ENCODE measurements at regions not wholly inside any gene's neighbourhood (a gene's known extent, or its start where the extent isn't known, plus 50 kb on each side); places are given as distances from the start of the nearest gene placed in this dataset.

DNA sequence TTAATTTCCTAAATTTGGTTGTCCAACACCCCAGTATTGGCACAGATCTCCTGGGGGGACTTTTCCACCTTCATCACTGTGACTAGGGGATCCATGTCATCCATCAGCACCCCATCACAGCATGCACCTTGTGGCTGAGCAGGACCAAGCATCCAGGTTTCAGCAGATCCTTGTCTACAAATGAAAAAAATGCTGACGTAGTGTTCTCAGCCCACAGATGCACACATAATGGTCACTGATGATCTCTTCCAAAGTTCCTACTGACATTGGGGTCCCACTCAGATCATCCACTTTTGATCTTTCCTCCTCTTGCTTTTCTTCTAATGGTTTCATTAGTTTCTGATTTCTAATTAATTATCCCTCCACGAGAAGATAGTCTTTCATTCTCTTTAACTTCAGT, 373.1 kb downstream of the TBX15 start:
- H3K9me2 ChIP-seq (replicated peaks; ENCODE audit: control insufficient read depth, low read length) = no peaks in the 10 kb centered on the region
- H3K27ac ChIP-seq (ENCODE audit: low read depth, low read length) = no peak overlapping the region
- TF ChIP-seq CTCF (IDR thresholded peaks at IDR 0.05; ENCODE audit: low read depth, low read length, poor library complexity, severe bottlenecking) = no peak
- no peak for TF ChIP-seq EZH2phosphoT487 (IDR thresholded peaks at IDR 0.05; ENCODE audit: borderline replicate concordance, low read length)
- H3K4me3 ChIP-seq (ENCODE audit: low read length) = no peak overlapping the region
- H3K4me1 ChIP-seq (ENCODE audit: control insufficient read depth, low read length) = no peaks in the 10 kb centered on the region
- H3K9me3 ChIP-seq (ENCODE audit: control insufficient read depth, insufficient read depth, low read length) = no peaks in the 10 kb centered on the region
- H3K4me2 ChIP-seq (ENCODE audit: low read length) = no peak overlapping the region
- no peaks in the 10 kb centered on the region for H3F3A ChIP-seq (ENCODE audit: control insufficient read depth, insufficient read depth)
- H4K20me1 ChIP-seq (ENCODE audit: control insufficient read depth, insufficient read depth, low read depth, low read length) = no peaks in the 10 kb centered on the region
- no peaks in the 10 kb centered on the region for H3K36me3 ChIP-seq (ENCODE audit: control insufficient read depth, low read length)
- no peaks in the 10 kb centered on the region for H3K79me2 ChIP-seq (ENCODE audit: control insufficient read depth, low read length)
- no peaks in the 10 kb centered on the region for H3K27me3 ChIP-seq (ENCODE audit: control insufficient read depth, low read length)

DNA sequence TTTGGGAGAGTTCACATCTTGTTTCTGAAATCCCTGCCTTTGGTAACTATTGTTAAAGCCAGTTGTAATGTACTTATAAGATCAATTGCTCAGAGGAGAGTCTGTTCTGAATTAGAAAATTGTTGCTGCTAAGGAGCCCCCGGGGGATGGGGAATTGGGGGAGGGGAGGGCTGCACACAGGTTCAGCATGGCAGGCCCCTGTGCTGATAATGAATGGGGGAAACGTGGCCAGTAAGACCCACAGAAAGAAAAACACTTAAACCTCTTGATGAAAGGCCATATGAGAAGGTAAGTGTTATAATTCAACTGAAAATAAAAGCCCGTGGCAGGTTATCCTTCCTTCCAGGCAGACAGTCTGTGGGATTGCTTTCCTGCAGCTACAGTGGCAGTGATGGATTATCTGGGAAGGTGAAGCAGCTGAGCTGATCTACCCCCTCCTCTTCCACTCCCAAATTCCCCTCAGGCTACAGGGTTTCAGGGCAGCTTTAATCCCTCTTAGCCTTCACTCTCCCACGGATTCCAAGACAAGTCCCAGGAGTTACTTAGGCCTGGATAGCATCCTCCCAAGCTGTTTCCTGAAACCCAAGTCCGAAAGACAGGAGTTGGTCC, 398.8 kb downstream of the TBX15 start:
- Histone ChIP-seq H3K4me2 (ENCODE audit: low read length) (no peak overlapping the region), H3K27ac (ENCODE audit: low read depth, low read length) (no peak overlapping the region), H3K4me3 (ENCODE audit: low read length) (no peak overlapping the region), H3F3A (ENCODE audit: control insufficient read depth, insufficient read depth) (no peaks in the 10 kb centered on the region), H4K20me1 (ENCODE audit: control insufficient read depth, insufficient read depth, low read depth, low read length) (no peaks in the 10 kb centered on the region), H3K9me3 (ENCODE audit: control insufficient read depth, insufficient read depth, low read length) (no peaks in the 10 kb centered on the region), H3K4me1 (ENCODE audit: control insufficient read depth, low read length) (no peaks in the 10 kb centered on the region), H3K36me3 (ENCODE audit: control insufficient read depth, low read length) (no peaks in the 10 kb centered on the region), H3K79me2 (ENCODE audit: control insufficient read depth, low read length) (no peaks in the 10 kb centered on the region), H3K9me2 (replicated peaks; ENCODE audit: control insufficient read depth, low read length) (no peaks in the 10 kb centered on the region), H3K27me3 (ENCODE audit: control insufficient read depth, low read length) (no peaks in the 10 kb centered on the region)
- no peak for TF ChIP-seq EZH2phosphoT487 (IDR thresholded peaks at IDR 0.05; ENCODE audit: borderline replicate concordance, low read length)
- TF ChIP-seq CTCF (IDR thresholded peaks at IDR 0.05; ENCODE audit: low read depth, low read length, poor library complexity, severe bottlenecking) = no peak

- Histone ChIP-seq H3K27ac (ENCODE audit: low read depth, low read length) (no peak overlapping the region), H3K4me3 (ENCODE audit: low read length) (no peak overlapping the region), H3K9me3 (ENCODE audit: control insufficient read depth, insufficient read depth, low read length) (no peaks in the 10 kb centered on the region), H3F3A (ENCODE audit: control insufficient read depth, insufficient read depth) (no peaks in the 10 kb centered on the region), H3K27me3 (ENCODE audit: control insufficient read depth, low read length) (no peaks in the 10 kb centered on the region), H3K79me2 (ENCODE audit: control insufficient read depth, low read length) (no peaks in the 10 kb centered on the region), H3K4me2 (ENCODE audit: low read length) (no peak overlapping the region), H3K36me3 (ENCODE audit: control insufficient read depth, low read length) (no peaks in the 10 kb centered on the region), H4K20me1 (ENCODE audit: control insufficient read depth, insufficient read depth, low read depth, low read length) (no peaks in the 10 kb centered on the region), H3K9me2 (replicated peaks; ENCODE audit: control insufficient read depth, low read length) (no peaks in the 10 kb centered on the region), H3K4me1 (ENCODE audit: control insufficient read depth, low read length) (no peaks in the 10 kb centered on the region)
- TF ChIP-seq CTCF (IDR thresholded peaks at IDR 0.05; ENCODE audit: low read depth, low read length, poor library complexity, severe bottlenecking) = no peak
- no peak for TF ChIP-seq EZH2phosphoT487 (IDR thresholded peaks at IDR 0.05; ENCODE audit: borderline replicate concordance, low read length)
Measured at GRCh38 chr1:118588566-118588965, 399.6 kb downstream of the TBX15 start.
